ENCODE measurements at regions not wholly inside any gene's neighbourhood (a gene's known extent, or its start where the extent isn't known, plus 50 kb on each side); places are given as distances from the start of the nearest gene placed in this dataset.

- Histone ChIP-seq H3K27me3 (ENCODE audit: control insufficient read depth, extremely low read depth, insufficient read depth, low read length) (no peaks in the 10 kb centered on the region), H2AFZ (ENCODE audit: control insufficient read depth, low read length) (no peak overlapping the region), H3K36me3 (ENCODE audit: control insufficient read depth in 2 of 2, extremely low read depth in 1 of 2, insufficient read depth in 2 of 2, low read length in 2 of 2) (no peaks in the 10 kb centered on the region), H3K9me1 (ENCODE audit: control insufficient read depth, extremely low read depth, insufficient read depth, low read length) (no peaks in the 10 kb centered on the region), H3K4me3 (ENCODE audit: control insufficient read depth in 2 of 3, extremely low read depth in 1 of 3, insufficient read depth in 2 of 3, low read depth in 1 of 3, low read length in 3 of 3) (no peak overlapping the region), H3K27ac (ENCODE audit: control insufficient read depth, insufficient read depth, low read length) (no peak overlapping the region), H3K4me1 (ENCODE audit: control insufficient read depth, extremely low read depth, insufficient read depth, low read length) (no peaks in the 10 kb centered on the region), H3K9me3 (ENCODE audit: control insufficient read depth, low read depth, low read length) (no peaks in the 10 kb centered on the region), H3K4me2 (ENCODE audit: control insufficient read depth, extremely low read depth, insufficient read depth, low read depth, low read length) (no peak overlapping the region), H3K9ac (ENCODE audit: control insufficient read depth, extremely low read depth, insufficient read depth, low read length) (no peak overlapping the region), H3K79me2 (ENCODE audit: control insufficient read depth, insufficient read depth, low read length) (no peaks in the 10 kb centered on the region), H4K20me1 (ENCODE audit: control insufficient read depth, extremely low read depth, insufficient read depth, low read length) (no peaks in the 10 kb centered on the region)
- TF ChIP-seq CTCF (optimal IDR thresholded peaks at IDR 0.05 in 1 of 3, IDR thresholded peaks at IDR 0.05 in 1 of 3, conservative IDR thresholded peaks at IDR 0.05 in 1 of 3; ENCODE audit: extremely low read depth in 1 of 3, insufficient read depth in 2 of 3, low read length in 3 of 3): no peak
- TF ChIP-seq EZH2 (IDR thresholded peaks at IDR 0.05; ENCODE audit: low read length): no peak
- FAIRE-seq: no peak
- dilution Hi-C loops (cut with MboI; ENCODE audit: extremely low pct_ligation_motif_present, low sequenced_read_pairs): no loop called here
- no peak for DNase-seq (ENCODE audit: low read depth, low spot score)
Observed at GRCh38 chr5:158140120-158140731, 281.3 kb upstream of the CLINT1 start.

- Histone ChIP-seq H3K4me2 (ENCODE audit: control insufficient read depth, extremely low read depth, insufficient read depth, low read depth, low read length) (no peak overlapping the region), H3K9ac (ENCODE audit: control insufficient read depth, extremely low read depth, insufficient read depth, low read length) (no peak overlapping the region), H3K79me2 (ENCODE audit: control insufficient read depth, insufficient read depth, low read length) (no peaks in the 10 kb centered on the region), H3K36me3 (ENCODE audit: control insufficient read depth in 2 of 2, extremely low read depth in 1 of 2, insufficient read depth in 2 of 2, low read length in 2 of 2) (no peaks in the 10 kb centered on the region), H3K4me3 (ENCODE audit: control insufficient read depth in 2 of 3, extremely low read depth in 1 of 3, insufficient read depth in 2 of 3, low read depth in 1 of 3, low read length in 3 of 3) (no peak overlapping the region), H2AFZ (ENCODE audit: control insufficient read depth, low read length) (no peak overlapping the region), H3K4me1 (ENCODE audit: control insufficient read depth, extremely low read depth, insufficient read depth, low read length) (no peaks in the 10 kb centered on the region), H3K9me1 (ENCODE audit: control insufficient read depth, extremely low read depth, insufficient read depth, low read length) (no peaks in the 10 kb centered on the region), H3K27ac (ENCODE audit: control insufficient read depth, insufficient read depth, low read length) (no peak overlapping the region), H3K9me3 (ENCODE audit: control insufficient read depth, low read depth, low read length) (no peaks in the 10 kb centered on the region), H4K20me1 (ENCODE audit: control insufficient read depth, extremely low read depth, insufficient read depth, low read length) (no peaks in the 10 kb centered on the region), H3K27me3 (ENCODE audit: control insufficient read depth, extremely low read depth, insufficient read depth, low read length) (no peaks in the 10 kb centered on the region)
- no peak for FAIRE-seq
- dilution Hi-C loops (cut with MboI; ENCODE audit: extremely low pct_ligation_motif_present, low sequenced_read_pairs): no loop called here
- TF ChIP-seq EZH2 (IDR thresholded peaks at IDR 0.05; ENCODE audit: low read length) (no peak), CTCF (optimal IDR thresholded peaks at IDR 0.05 in 1 of 3, IDR thresholded peaks at IDR 0.05 in 1 of 3, conservative IDR thresholded peaks at IDR 0.05 in 1 of 3; ENCODE audit: extremely low read depth in 1 of 3, insufficient read depth in 2 of 3, low read length in 3 of 3) (no peak)
- no peak for DNase-seq (ENCODE audit: low read depth, low spot score)
Observed at GRCh38 chr5:158139161-158139560, 280.2 kb upstream of the CLINT1 start.

All from keratinocyte (primary cell).